ENCODE measurements at regions not wholly inside any gene's neighbourhood (a gene's known extent, or its start where the extent isn't known, plus 50 kb on each side); places are given as distances from the start of the nearest gene placed in this dataset.

DNA sequence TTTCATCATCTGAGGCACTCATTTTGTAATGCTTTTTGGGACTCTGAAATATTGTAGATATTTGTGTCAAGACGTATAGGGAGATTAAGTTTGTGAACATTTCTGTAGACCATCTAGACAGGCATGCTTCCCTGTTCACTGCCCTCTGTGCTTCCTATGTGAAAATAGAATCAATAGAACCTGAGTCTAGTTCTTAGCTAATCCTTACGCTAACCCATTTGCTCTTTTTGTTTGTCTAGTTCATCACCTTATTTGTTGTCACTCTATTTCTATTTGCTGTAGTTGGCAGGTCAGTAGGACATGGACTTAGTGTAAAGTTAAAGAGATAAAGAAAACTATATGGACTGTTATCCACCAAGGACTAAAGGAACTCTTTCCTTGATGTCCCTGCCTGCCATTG lies 1755.2 kb downstream of the C4orf33 start:
- FAIRE-seq (no peak), DNase-seq (ENCODE audit: low read depth, low spot score) (no peak)
- H3K4me2 ChIP-seq (ENCODE audit: control insufficient read depth, extremely low read depth, insufficient read depth, low read depth, low read length) = no peak overlapping the region
- H3K9me3 ChIP-seq (ENCODE audit: control insufficient read depth, low read depth, low read length) = no peaks in the 10 kb centered on the region
- no peak overlapping the region for H3K27ac ChIP-seq (ENCODE audit: control insufficient read depth, insufficient read depth, low read length)
- no peak overlapping the region for H3K4me3 ChIP-seq (ENCODE audit: control insufficient read depth in 2 of 3, extremely low read depth in 1 of 3, insufficient read depth in 2 of 3, low read depth in 1 of 3, low read length in 3 of 3)
- TF ChIP-seq, protein P1, sequence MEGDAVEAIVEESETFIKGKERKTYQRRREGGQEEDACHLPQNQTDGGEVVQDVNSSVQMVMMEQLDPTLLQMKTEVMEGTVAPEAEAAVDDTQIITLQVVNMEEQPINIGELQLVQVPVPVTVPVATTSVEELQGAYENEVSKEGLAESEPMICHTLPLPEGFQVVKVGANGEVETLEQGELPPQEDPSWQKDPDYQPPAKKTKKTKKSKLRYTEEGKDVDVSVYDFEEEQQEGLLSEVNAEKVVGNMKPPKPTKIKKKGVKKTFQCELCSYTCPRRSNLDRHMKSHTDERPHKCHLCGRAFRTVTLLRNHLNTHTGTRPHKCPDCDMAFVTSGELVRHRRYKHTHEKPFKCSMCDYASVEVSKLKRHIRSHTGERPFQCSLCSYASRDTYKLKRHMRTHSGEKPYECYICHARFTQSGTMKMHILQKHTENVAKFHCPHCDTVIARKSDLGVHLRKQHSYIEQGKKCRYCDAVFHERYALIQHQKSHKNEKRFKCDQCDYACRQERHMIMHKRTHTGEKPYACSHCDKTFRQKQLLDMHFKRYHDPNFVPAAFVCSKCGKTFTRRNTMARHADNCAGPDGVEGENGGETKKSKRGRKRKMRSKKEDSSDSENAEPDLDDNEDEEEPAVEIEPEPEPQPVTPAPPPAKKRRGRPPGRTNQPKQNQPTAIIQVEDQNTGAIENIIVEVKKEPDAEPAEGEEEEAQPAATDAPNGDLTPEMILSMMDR (optimal IDR thresholded peaks at IDR 0.05 in 1 of 3, IDR thresholded peaks at IDR 0.05 in 1 of 3, conservative IDR thresholded peaks at IDR 0.05 in 1 of 3; ENCODE audit: extremely low read depth in 1 of 3, insufficient read depth in 2 of 3, low read length in 3 of 3) = no peak
- no peak for TF ChIP-seq EZH2 (IDR thresholded peaks at IDR 0.05; ENCODE audit: low read length)
- dilution Hi-C loops (cut with MboI; ENCODE audit: extremely low pct_ligation_motif_present, low sequenced_read_pairs) = no loop called here
- no peak overlapping the region for H3K9ac ChIP-seq (ENCODE audit: control insufficient read depth, extremely low read depth, insufficient read depth, low read length)
- no peaks in the 10 kb centered on the region for H4K20me1 ChIP-seq (ENCODE audit: control insufficient read depth, extremely low read depth, insufficient read depth, low read length)
- H3K36me3 ChIP-seq (ENCODE audit: control insufficient read depth in 2 of 2, extremely low read depth in 1 of 2, insufficient read depth in 2 of 2, low read length in 2 of 2) = no peaks in the 10 kb centered on the region
- no peaks in the 10 kb centered on the region for H3K4me1 ChIP-seq (ENCODE audit: control insufficient read depth, extremely low read depth, insufficient read depth, low read length)
- H2AFZ ChIP-seq (ENCODE audit: control insufficient read depth, low read length) = no peak overlapping the region
- H3K27me3 ChIP-seq (ENCODE audit: control insufficient read depth, extremely low read depth, insufficient read depth, low read length) = no peaks in the 10 kb centered on the region
- no peaks in the 10 kb centered on the region for H3K9me1 ChIP-seq (ENCODE audit: control insufficient read depth, extremely low read depth, insufficient read depth, low read length)
- H3K79me2 ChIP-seq (ENCODE audit: control insufficient read depth, insufficient read depth, low read length) = no peaks in the 10 kb centered on the region

DNA sequence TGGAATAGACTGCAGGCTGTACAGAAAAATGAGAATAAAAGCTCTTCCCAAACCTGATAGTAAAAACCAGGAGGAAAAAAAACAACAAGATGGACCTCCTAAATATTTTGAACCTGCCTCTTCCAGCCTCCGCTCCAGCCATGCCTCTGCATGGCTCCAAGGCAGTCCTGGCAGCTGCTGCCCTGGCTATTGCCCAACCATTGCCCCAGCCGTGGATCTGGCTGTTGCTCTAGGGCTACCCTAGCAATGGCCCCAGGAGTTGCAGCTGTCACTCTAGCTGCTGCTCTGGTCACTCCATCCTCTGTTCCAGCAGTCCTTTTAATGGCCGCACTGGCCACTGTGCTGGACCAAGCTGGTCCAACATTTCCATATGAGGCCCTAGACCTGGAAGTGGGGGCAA lies 1756.0 kb downstream of the C4orf33 start:
- H3K27me3 ChIP-seq (ENCODE audit: control insufficient read depth, extremely low read depth, insufficient read depth, low read length) = no peaks in the 10 kb centered on the region
- H3K9me1 ChIP-seq (ENCODE audit: control insufficient read depth, extremely low read depth, insufficient read depth, low read length) = no peaks in the 10 kb centered on the region
- H3K9ac ChIP-seq (ENCODE audit: control insufficient read depth, extremely low read depth, insufficient read depth, low read length) = no peak overlapping the region
- no peak overlapping the region for H3K4me2 ChIP-seq (ENCODE audit: control insufficient read depth, extremely low read depth, insufficient read depth, low read depth, low read length)
- no peak overlapping the region for H2AFZ ChIP-seq (ENCODE audit: control insufficient read depth, low read length)
- H3K4me1 ChIP-seq (ENCODE audit: control insufficient read depth, extremely low read depth, insufficient read depth, low read length) = no peaks in the 10 kb centered on the region
- FAIRE-seq (no peak), DNase-seq (ENCODE audit: low read depth, low spot score) (no peak)
- no peaks in the 10 kb centered on the region for H4K20me1 ChIP-seq (ENCODE audit: control insufficient read depth, extremely low read depth, insufficient read depth, low read length)
- dilution Hi-C loops (cut with MboI; ENCODE audit: extremely low pct_ligation_motif_present, low sequenced_read_pairs) = no loop called here
- H3K79me2 ChIP-seq (ENCODE audit: control insufficient read depth, insufficient read depth, low read length) = no peaks in the 10 kb centered on the region
- H3K27ac ChIP-seq (ENCODE audit: control insufficient read depth, insufficient read depth, low read length) = no peak overlapping the region
- TF ChIP-seq, protein P1 (optimal IDR thresholded peaks at IDR 0.05 in 1 of 3, IDR thresholded peaks at IDR 0.05 in 1 of 3, conservative IDR thresholded peaks at IDR 0.05 in 1 of 3; ENCODE audit: extremely low read depth in 1 of 3, insufficient read depth in 2 of 3, low read length in 3 of 3) = no peak
- no peak for TF ChIP-seq EZH2 (IDR thresholded peaks at IDR 0.05; ENCODE audit: low read length)
- no peak overlapping the region for H3K4me3 ChIP-seq (ENCODE audit: control insufficient read depth in 2 of 3, extremely low read depth in 1 of 3, insufficient read depth in 2 of 3, low read depth in 1 of 3, low read length in 3 of 3)
- no peaks in the 10 kb centered on the region for H3K36me3 ChIP-seq (ENCODE audit: control insufficient read depth in 2 of 2, extremely low read depth in 1 of 2, insufficient read depth in 2 of 2, low read length in 2 of 2)
- no peaks in the 10 kb centered on the region for H3K9me3 ChIP-seq (ENCODE audit: control insufficient read depth, low read depth, low read length)
